GM10248 (cell line): ENCODE measurements at regions not wholly inside any gene's neighbourhood (a gene's known extent, or its start where the extent isn't known, plus 50 kb on each side); places are given as distances from the start of the nearest gene placed in this dataset.

Source experiments
- CTCF ChIA-PET: fragments of 300-600 bp; sonication (Branson Sonifier 250); formaldehyde crosslinking; extraction: SDS; loops from one replicate; lab custom pipeline; 2021; ENCODE audit warnings: antibody characterized with exemption; lab: Yijun Ruan, JAX
- POLR2A ChIA-PET: fragments of 350-650 bp; sonication (Branson Sonifier 250); formaldehyde crosslinking; extraction: SDS; loops from one replicate; lab custom pipeline; 2020; ENCODE audit warnings: antibody characterized with exemption; lab: Yijun Ruan, JAX
- DNase-seq: peaks from one replicate; pipeline ENCODE4 v3.0.0; 2012; ENCODE audit errors: extremely low spot score
- TF ChIP-seq, protein P1 (sequence below): IDR thresholded peaks from 2 replicates; pipeline ENCODE4 v1.5.1; 2012; ENCODE audit warnings: mild to moderate bottlenecking, low read depth; ENCODE audit errors: extremely low read depth, missing control alignments, control extremely low read depth

- ChIA-PET POLR2A (no interaction called here), CTCF (no interaction called here)
- no peak for DNase-seq
- TF ChIP-seq, protein P1, sequence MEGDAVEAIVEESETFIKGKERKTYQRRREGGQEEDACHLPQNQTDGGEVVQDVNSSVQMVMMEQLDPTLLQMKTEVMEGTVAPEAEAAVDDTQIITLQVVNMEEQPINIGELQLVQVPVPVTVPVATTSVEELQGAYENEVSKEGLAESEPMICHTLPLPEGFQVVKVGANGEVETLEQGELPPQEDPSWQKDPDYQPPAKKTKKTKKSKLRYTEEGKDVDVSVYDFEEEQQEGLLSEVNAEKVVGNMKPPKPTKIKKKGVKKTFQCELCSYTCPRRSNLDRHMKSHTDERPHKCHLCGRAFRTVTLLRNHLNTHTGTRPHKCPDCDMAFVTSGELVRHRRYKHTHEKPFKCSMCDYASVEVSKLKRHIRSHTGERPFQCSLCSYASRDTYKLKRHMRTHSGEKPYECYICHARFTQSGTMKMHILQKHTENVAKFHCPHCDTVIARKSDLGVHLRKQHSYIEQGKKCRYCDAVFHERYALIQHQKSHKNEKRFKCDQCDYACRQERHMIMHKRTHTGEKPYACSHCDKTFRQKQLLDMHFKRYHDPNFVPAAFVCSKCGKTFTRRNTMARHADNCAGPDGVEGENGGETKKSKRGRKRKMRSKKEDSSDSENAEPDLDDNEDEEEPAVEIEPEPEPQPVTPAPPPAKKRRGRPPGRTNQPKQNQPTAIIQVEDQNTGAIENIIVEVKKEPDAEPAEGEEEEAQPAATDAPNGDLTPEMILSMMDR = no peak
Observed at GRCh38 chr9:89939626-89940292, 334.9 kb downstream of the GADD45G start.

GRCh38 chr9:89940625-89941024 is 335.8 kb downstream of the GADD45G start:
- ChIA-PET POLR2A (no interaction called here), CTCF (interaction anchor here (1.6 kb wide), 1 partner anchor 63 kb away, joined by 3 read pairs; no protein-coding TSS in a partner anchor)
- TF ChIP-seq, protein P1 = no peak
- no peak for DNase-seq

DNA sequence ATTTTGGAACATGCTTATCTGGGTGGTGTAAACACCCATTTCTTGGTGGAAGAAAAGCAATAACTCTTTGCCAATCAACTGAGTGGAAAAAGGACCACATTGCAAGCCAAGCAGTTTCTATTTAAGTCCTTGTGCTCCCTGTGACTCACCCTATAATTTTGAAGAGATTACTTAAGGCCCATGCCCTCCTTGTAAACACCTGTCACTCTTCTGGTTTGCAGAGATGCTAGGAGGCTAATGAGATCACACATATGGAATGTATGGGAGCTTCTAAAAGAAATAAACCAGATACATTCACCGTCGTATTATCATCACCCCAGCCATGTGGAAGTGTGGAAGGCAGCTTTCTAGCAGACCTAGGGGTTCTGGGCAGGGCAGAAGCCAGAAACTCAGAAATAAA is 337.1 kb downstream of the GADD45G start:
- no peak for DNase-seq
- ChIA-PET POLR2A (no interaction called here), CTCF (interaction anchor here (1.6 kb wide), 1 partner anchor 62 kb away, joined by 3 read pairs; no protein-coding TSS in a partner anchor)
- TF ChIP-seq, protein P1 = no peak

DNA sequence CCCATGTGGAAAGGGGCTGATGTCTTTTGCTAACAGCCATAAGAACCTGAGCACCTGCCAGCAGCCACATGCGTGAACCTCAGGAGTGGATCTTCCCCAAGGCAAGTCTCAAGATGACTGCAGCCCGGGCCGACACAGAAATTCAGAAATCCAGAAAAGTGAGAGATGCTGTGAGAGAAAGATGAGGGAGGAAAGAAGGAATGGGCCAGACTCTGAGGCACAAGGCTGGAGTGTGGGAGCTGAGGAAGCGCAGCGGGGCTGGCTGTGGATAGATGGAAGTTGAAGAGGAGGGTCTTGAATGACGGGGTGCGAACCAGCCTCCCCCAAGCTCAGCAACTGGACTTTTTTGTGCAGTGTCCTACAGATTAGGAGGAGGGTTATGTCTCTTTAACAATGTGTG is 337.8 kb downstream of the GADD45G start:
- POLR2A ChIA-PET = no interaction called here
- CTCF ChIA-PET = no interaction called here
- TF ChIP-seq, protein P1 = no peak
- DNase-seq = no peak

GRCh38 chr9:89943309-89943708 is 338.5 kb downstream of the GADD45G start:
- DNase-seq = no peak
- ChIA-PET POLR2A (no interaction called here), CTCF (no interaction called here)
- TF ChIP-seq, protein P1 = no peak

DNA sequence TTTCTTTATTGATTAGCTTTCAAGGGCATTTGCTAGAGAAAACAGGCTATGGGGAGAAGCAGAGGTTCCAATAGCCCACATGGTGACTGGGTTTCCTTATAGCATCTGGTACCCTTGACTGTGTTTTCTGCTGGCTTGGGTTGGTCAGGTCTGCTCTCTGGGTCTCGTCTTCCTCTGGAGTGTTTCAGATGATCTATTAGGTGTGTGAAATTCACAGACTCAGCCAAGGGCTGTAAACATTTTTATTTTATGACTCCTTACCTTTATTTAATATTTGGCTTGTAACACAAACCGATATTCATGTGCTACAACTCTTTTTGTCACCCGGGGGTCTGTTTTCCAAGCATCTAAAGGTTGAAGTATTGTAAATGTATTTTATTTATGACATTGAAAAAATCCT is 338.9 kb downstream of the GADD45G start:
- TF ChIP-seq, protein P1 = no peak
- CTCF ChIA-PET = no interaction called here
- DNase-seq = no peak
- POLR2A ChIA-PET = interaction anchor here (1.0 kb wide), 1 partner anchor 341 kb away, joined by 4 read pairs; no protein-coding TSS in a partner anchor
